ENCODE measurements at regions not wholly inside any gene's neighbourhood (a gene's known extent, or its start where the extent isn't known, plus 50 kb on each side); places are given as distances from the start of the nearest gene placed in this dataset.

- TF ChIP-seq, protein P1, sequence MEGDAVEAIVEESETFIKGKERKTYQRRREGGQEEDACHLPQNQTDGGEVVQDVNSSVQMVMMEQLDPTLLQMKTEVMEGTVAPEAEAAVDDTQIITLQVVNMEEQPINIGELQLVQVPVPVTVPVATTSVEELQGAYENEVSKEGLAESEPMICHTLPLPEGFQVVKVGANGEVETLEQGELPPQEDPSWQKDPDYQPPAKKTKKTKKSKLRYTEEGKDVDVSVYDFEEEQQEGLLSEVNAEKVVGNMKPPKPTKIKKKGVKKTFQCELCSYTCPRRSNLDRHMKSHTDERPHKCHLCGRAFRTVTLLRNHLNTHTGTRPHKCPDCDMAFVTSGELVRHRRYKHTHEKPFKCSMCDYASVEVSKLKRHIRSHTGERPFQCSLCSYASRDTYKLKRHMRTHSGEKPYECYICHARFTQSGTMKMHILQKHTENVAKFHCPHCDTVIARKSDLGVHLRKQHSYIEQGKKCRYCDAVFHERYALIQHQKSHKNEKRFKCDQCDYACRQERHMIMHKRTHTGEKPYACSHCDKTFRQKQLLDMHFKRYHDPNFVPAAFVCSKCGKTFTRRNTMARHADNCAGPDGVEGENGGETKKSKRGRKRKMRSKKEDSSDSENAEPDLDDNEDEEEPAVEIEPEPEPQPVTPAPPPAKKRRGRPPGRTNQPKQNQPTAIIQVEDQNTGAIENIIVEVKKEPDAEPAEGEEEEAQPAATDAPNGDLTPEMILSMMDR (IDR thresholded peaks at IDR 0.05), result no peak
- TF ChIP-seq POLR2A (IDR thresholded peaks at IDR 0.05), result no peak
These were observed 287.2 kb downstream of the YTHDC2 start for GRCh38 chr5:113800686-113801085.

Data from right lobe of liver (tissue), 4 donors.